Type B pancreatic cell (in vitro differentiated cells): ENCODE measurements at regions not wholly inside any gene's neighbourhood (a gene's known extent, or its start where the extent isn't known, plus 50 kb on each side); places are given as distances from the start of the nearest gene placed in this dataset.

Experiments used
- DNase-seq: peaks from one replicate; pipeline ENCODE4 v3.0.0; 2021; ENCODE audit warnings: mixed read lengths; ENCODE audit not compliant: unreplicated experiment; ENCODE audit errors: extremely low spot score
- H3K27ac Mint-ChIP-seq: 2 replicates; pipeline ENCODE4 v1.8.0; 2021; ENCODE audit warnings: mild to moderate bottlenecking, mixed read lengths
- H3K27me3 Mint-ChIP-seq: 2 replicates; pipeline ENCODE4 v1.8.0; 2021; ENCODE audit warnings: mixed read lengths
- H3K36me3 Mint-ChIP-seq: 2 replicates; pipeline ENCODE4 v1.8.0; 2021; ENCODE audit warnings: mixed read lengths
- H3K4me1 Mint-ChIP-seq: one replicate; pipeline ENCODE4 v1.8.0; 2021; ENCODE audit warnings: mixed read lengths; ENCODE audit not compliant: unreplicated experiment
- H3K4me3 Mint-ChIP-seq: 2 replicates; pipeline ENCODE4 v1.8.0; 2021; ENCODE audit warnings: mild to moderate bottlenecking, mixed read lengths
- H3K9me3 Mint-ChIP-seq: 2 replicates; pipeline ENCODE4 v1.8.0; 2021; ENCODE audit warnings: mixed read lengths
- TF ChIP-seq, protein P1 (sequence below): fragments of 200-600 bp; sonication (generic); conservative IDR thresholded peaks from 2 replicates; pipeline ENCODE4 v1.5.0; 2021; ENCODE audit warnings: antibody characterized with exemption, mild to moderate bottlenecking

GRCh38 chr1:106224426-106224825, 832.0 kb upstream of the PRMT6 start:
- peaks cover 3% of the 10 kb centered on the region for H3K4me1 Mint-ChIP-seq
- DNase-seq: no peak
- no peak overlapping the region for H3K27ac Mint-ChIP-seq

DNA sequence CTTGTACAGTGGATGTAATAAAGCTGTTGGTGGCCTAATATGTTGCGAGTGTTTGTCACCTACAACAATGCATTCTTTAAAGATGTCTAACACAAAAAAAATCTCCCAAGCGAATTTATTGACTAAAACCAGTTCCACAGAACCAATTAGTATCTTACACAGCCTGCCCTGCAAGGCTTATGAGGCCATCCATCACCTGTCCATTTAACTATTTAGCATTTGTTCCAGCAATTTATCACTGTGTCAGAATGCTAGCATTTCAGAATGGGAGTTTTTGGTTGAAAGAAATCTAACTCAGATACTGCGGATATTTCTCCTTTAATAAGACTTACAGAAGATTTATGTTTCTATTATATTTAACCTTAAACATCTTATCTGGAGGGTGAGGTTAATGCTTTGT, 831.1 kb upstream of the PRMT6 start:
- H3K36me3 Mint-ChIP-seq: no peaks in the 10 kb centered on the region
- no peak overlapping the region for H3K27ac Mint-ChIP-seq
- DNase-seq: no peak
- peaks cover 3% of the 10 kb centered on the region for H3K4me1 Mint-ChIP-seq
- no peak overlapping the region for H3K4me3 Mint-ChIP-seq
- no peaks in the 10 kb centered on the region for H3K9me3 Mint-ChIP-seq
- TF ChIP-seq, protein P1, sequence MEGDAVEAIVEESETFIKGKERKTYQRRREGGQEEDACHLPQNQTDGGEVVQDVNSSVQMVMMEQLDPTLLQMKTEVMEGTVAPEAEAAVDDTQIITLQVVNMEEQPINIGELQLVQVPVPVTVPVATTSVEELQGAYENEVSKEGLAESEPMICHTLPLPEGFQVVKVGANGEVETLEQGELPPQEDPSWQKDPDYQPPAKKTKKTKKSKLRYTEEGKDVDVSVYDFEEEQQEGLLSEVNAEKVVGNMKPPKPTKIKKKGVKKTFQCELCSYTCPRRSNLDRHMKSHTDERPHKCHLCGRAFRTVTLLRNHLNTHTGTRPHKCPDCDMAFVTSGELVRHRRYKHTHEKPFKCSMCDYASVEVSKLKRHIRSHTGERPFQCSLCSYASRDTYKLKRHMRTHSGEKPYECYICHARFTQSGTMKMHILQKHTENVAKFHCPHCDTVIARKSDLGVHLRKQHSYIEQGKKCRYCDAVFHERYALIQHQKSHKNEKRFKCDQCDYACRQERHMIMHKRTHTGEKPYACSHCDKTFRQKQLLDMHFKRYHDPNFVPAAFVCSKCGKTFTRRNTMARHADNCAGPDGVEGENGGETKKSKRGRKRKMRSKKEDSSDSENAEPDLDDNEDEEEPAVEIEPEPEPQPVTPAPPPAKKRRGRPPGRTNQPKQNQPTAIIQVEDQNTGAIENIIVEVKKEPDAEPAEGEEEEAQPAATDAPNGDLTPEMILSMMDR: no peak
- H3K27me3 Mint-ChIP-seq: peaks cover 3% of the 10 kb centered on the region

More at GRCh38 chr1:106224426-106224825, 832.0 kb upstream of the PRMT6 start:
- TF ChIP-seq, protein P1: no peak
- Mint-ChIP-seq H3K36me3 (no peaks in the 10 kb centered on the region), H3K4me3 (no peak overlapping the region), H3K9me3 (no peaks in the 10 kb centered on the region), H3K27me3 (peaks cover 3% of the 10 kb centered on the region)

DNA sequence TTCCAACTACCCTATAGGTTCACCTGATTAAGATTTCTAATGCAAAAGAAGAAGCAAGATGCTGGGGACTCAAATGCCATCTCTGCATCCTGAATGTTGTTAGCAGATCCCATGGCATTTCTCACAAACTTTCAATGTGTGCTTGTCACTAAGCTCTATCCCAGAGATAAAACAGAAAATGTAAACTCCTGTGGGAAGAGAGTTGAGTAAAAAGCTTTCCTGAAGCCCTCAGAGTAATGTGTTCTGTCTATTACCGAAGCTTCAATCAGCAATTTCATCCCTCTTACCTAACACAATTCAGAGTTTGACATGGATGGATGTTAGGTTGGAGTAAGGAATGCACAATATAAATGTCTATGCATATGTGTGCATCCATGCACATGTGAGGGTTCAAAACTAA, 829.9 kb upstream of the PRMT6 start:
- Mint-ChIP-seq H3K4me1 (peaks cover 7% of the 10 kb centered on the region), H3K36me3 (no peaks in the 10 kb centered on the region), H3K27me3 (peaks cover 3% of the 10 kb centered on the region), H3K4me3 (no peak overlapping the region), H3K9me3 (peaks cover 4% of the 10 kb centered on the region), H3K27ac (no peak overlapping the region)
- TF ChIP-seq, protein P1: no peak
- no peak for DNase-seq

- TF ChIP-seq, protein P1: no peak
- Mint-ChIP-seq H3K27me3 (peaks cover 3% of the 10 kb centered on the region), H3K9me3 (peaks cover 4% of the 10 kb centered on the region), H3K27ac (peak overlapping the region; percentile 37), H3K4me3 (no peak overlapping the region), H3K4me1 (peaks cover 11% of the 10 kb centered on the region), H3K36me3 (no peaks in the 10 kb centered on the region)
- no peak for DNase-seq
Measured at GRCh38 chr1:106232128-106232527, 824.3 kb upstream of the PRMT6 start.

DNA sequence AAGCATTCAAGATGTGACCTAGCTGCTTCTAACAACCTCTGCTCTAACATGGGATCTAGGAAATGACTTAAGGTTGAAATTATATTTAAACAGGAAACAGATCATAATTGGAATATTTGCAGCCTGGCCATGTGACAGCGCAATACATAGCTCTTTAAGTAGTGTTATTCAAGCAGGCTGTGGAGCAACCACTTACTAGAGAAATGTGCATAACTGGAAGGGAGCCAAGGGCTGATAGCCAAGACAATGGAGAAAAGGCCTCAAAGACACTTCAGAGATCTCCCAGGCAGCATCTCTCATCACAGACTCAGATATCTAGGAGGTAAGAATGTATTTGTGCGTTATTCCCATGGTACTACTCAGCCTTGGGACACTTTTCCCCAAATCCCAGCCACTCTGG, 823.0 kb upstream of the PRMT6 start:
- no peak for DNase-seq
- no peaks in the 10 kb centered on the region for H3K36me3 Mint-ChIP-seq
- H3K27me3 Mint-ChIP-seq: no peaks in the 10 kb centered on the region
- H3K9me3 Mint-ChIP-seq: peaks cover 4% of the 10 kb centered on the region
- no peak overlapping the region for H3K27ac Mint-ChIP-seq
- H3K4me3 Mint-ChIP-seq: no peak overlapping the region
- TF ChIP-seq, protein P1: no peak
- H3K4me1 Mint-ChIP-seq: peaks cover 11% of the 10 kb centered on the region

DNA sequence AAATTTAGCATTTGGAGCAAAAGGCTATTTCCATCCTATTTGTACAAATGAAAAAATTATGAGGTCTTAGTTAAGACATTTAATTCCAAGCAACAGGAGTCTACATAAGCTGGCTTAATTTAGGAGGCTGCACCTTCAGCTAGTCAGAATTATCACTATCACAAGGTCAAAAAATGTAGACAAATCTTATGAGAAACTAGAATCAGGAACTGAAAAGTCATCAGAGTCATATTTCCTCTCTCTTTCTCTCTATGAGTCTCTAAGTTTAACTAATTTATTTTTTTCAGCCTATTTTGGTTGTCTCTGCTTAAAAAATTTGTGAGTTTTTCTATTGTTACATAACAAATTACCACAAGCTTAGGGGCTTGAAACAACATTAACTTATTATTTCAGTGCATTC, 807.1 kb upstream of the PRMT6 start:
- H3K27me3 Mint-ChIP-seq: no peaks in the 10 kb centered on the region
- TF ChIP-seq, protein P1: no peak
- DNase-seq: no peak
- no peaks in the 10 kb centered on the region for H3K36me3 Mint-ChIP-seq
- H3K4me3 Mint-ChIP-seq: no peak overlapping the region
- no peaks in the 10 kb centered on the region for H3K4me1 Mint-ChIP-seq
- no peaks in the 10 kb centered on the region for H3K9me3 Mint-ChIP-seq
- H3K27ac Mint-ChIP-seq: no peak overlapping the region
